Hypothalamus (tissue), 51 donors: ENCODE measurements at regions not wholly inside any gene's neighbourhood (a gene's known extent, or its start where the extent isn't known, plus 50 kb on each side); places are given as distances from the start of the nearest gene placed in this dataset.
"Not testable (repeated sequence)": the region's sequence is repeated elsewhere in the genome, so short reads cannot be mapped to it uniquely, and the experiment has no call there.

Experiments
- DNase-seq, 51 donors: peaks; one replicate each; lab custom pipeline; 2025; lab: John Stamatoyannopoulos, UW

DNA sequence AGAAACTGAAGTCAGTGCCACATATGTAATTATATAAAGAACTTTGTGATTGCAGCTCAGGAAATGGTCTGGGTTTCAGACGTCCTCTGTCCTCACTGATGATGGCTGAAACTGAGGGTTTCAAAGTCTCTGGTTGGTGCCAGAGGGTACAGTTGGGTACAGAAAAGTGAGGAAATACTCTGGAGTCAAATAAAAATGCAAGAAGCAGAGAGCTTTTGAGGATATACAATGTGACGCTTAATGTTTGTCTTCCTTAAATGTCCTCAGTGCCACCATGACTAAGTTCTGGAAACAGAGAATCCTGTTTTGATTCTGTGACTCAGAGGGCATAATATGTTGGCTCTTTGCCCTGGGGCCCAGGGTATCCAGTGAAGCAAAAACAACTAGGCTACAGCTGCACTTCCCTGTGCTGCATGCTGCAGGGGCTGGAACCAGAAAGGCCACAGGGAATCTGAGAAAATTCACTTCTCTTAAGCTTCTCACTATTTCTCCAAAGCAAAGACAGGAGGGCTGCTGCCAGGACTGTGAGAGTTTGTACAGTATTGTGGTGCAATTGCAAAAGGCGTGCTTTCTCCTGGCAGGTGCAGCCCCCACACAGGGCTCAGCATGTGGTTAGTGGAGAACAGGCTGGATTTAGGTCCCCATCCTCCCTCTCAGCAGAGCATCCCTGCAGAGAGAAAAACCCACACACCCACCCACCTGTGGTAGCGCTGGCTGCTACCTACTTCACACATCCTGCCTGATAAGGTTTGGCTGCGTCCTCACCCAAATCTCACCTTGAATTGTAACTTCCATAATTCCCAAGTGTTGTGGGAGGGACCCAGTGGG lies 169.5 kb upstream of the SVIL start:
- peak in 1 of 51 donors; percentile 2 for DNase-seq

- no peak for DNase-seq
Observed at GRCh38 chr10:29802171-29802570, 167.4 kb upstream of the SVIL start.

- DNase-seq = no peak
Observed at GRCh38 chr10:29798921-29799690, 164.3 kb upstream of the SVIL start.

DNA sequence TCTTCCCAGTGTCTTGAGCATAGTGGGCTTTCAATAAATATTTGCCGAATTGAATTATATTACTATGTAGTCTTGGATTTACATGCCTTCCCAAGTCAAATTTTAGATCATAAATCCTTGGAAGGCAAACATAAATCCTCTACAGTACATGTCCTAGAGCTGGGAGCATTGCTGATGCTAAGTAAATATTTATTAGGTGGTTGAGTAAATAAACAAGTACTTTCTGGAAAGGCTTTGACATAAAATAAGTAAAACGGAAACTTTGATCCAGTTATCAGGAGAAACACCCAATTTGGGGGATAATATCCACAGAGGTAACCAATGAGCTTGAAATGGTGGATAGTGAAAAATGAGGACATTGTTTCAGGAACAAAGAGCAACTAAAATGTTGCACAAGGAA lies 162.8 kb upstream of the SVIL start:
- DNase-seq = no peak

GRCh38 chr10:29795850-29796249 lies 161.1 kb upstream of the SVIL start:
- no peak for DNase-seq

- DNase-seq = no peak
Observed at GRCh38 chr10:29794776-29795611, 160.2 kb upstream of the SVIL start.

DNA sequence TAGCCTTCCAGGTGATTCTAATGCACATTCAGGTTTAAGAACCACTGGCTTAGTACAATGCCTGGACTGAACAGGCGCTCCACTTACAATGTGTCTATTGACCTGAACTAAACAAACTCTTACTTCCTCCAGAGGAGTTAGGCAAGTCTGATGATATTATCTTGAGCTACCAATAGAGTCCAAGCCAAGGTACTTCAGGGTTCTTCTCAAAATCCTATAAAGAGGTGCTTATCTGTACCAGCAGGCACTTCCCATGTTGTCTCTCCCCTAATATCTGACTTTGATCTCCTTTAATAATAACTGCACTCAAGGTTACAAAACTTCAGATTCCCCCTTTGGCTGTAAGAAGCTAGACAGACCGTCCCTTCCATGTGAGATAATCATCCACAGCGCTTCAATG lies 157.0 kb upstream of the SVIL start:
- no peak for DNase-seq

DNA sequence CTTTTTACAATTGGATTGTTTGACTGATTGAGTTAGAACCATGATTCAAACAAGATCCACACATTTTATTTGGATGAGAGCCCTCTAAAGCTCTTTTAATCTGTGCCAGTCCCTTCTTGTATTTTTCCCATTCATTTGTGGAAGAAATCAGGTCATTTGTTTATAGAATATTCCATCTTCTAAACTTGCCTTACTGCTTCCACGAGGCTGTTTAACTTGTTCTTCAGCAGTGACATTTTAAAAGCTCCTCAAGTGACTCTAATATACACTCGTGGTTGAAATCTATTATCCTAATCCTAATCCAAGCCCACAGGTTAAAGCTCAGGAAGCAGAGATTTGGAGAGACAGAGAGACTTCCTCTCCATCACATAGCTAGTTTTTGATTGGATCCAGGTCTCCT lies 155.4 kb upstream of the SVIL start:
- DNase-seq = no peak

DNA sequence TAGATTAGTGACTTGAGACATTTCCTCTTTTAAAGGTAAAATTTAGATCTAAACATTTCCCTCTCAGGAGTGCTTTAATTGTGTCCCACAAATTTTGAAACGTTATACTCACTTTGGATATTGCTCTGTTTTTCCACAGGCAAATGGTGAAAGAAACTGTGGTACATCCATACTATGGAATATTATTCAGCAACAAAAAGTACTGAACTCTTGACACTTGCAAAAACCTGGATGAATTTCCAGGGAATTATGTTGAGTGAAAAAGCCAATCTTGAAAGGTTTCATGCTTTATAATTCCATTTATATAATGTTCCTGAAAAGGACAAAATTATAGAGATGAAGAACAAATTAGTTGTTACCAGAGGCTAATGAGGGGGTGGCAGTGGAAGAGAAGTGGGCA lies 153.3 kb upstream of the SVIL start:
- DNase-seq = no peak

DNA sequence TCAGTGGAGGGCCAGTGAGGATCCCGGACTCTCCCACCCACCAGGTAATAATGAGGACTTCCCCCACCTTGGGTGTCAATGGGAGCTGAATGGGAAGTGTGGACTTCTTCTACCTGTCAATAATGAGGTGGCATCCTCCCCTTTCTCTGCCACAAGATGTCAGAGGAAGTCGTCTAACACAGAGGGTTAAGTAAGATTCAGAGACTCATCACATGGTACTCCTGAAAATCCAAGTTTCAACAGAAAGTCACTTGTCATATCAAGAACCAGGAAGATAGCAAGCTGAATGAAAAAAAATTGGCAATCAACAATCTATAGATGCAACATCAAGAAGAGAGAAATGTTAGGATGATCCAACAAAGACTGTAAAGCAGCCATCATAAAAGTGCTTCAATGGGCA lies 150.9 kb upstream of the SVIL start:
- DNase-seq = no peak

DNA sequence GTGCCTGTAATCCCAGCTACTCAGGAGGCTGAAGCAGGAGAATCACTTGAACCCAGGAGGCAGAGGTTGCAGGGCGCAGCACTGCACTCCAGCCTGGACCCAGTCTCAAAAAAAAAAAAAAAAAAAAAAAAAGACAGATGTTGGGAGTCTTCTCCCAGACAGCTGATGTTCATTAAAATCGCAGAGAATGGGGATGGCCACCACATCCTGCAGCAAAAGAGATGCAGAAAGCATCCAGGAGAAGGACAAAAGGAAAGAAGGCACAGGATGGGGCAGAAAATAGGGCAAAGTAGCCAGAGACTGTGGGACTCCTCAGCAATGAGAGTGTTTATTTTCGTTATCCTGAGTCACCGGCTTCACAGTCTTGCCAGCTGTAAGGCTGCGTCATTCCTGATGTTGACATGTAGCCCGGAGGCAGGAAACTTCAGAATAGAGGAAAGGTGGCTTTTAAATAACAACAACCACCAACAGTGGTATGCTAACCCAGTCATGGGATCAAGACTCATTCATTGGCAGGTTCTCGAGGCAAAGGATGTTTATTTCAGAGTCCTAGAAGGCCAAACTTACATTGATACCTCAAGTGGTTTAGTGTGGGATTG lies 149.5 kb upstream of the SVIL start:
- no peak for DNase-seq

DNA sequence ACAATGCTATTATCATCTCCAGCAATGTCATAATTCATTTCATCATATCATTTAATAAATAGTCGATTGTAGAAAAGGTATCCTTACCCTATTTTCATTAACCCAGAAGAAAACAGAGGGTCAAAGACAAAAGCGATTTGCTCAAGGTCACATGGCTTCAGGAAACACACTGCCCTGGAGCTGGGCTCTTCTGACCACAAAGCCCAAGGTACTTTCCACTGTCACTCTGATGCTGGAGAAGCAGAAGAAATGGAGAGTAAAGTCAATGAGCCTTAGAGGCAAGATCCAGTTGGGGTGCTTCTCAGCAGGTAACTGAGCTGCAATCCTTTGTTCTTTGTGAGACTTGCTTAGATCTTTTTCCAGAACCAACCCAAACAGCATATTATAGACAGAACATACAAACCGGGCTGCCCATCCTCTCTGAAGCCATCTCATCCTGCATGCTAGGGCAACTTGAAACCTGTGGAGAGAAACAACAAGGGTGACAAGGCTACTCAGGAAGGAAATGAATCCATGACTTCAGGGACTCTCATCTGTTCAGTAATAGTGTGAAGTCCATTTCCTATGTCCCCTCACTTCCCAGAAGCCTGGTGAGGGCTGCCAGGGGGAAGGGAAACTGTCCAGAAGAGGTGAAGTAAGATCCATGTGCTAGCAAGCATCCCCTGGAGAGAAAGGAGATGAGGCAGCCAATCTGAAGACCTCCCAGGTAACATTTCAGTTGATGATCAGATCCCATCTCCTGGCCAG lies 148.6 kb upstream of the SVIL start:
- DNase-seq = no peak

DNA sequence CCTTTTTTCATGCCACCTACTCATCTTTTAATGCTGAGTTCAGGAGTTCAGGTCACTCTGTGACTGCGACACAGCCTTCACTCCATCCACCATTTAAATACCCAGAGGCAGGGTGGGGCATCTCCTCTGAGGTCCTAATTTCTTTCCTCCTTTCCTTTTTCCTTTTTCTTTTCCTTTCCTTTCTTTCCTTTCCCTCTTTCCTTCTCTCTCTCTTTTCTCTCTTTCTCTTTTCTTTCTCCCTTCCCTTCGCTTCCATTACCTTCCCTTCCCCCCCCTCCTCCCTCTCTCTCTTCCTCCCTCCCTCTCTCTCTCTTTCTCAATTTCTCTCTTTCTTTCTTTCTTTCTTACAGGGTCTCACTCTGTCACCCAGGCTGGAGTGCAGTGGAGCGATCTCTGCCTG lies 145.9 kb upstream of the SVIL start:
- DNase-seq = no peak

GRCh38 chr10:29780096-29780495 lies 145.3 kb upstream of the SVIL start:
- no peak for DNase-seq

DNA sequence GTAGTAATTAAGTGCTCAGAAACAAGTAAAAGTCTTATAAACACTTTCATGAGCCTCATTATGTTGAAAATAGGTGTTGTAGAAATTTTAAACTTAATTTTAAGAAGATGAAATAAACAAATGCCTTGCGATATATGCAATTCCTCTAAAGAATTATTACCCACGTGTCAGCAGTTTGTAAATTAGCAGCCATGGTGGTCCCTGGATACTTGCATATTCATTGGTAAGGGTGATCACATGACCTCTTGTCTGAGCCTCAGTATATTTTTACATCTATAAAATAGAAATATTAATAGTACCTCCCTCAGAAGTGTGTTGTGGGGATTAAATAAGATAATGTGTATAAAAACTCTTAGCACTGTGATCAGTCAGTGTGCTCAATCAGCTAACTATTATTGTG lies 141.5 kb upstream of the SVIL start:
- DNase-seq = no peak

DNA sequence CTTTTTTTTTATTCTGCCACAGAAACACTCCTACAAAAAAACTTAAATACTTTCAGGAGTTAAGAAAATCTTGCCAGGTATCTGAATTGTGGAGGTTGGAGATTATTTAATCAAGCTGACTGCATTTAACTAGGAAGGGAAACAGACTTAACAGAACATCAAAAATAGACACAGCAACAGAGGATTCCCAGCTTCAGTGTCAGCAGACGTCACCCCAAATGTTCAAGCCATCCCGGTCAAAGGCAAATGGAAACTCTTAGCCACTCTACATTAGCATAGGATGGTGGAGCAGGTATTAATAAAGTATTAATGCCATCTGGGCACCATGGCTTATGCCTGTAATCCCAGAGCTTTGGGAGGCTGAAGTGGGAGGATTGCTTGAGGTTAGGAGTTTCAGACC lies 139.7 kb upstream of the SVIL start:
- DNase-seq = no peak

- DNase-seq = no peak
Observed at GRCh38 chr10:29773675-29774091, 138.9 kb upstream of the SVIL start.

DNA sequence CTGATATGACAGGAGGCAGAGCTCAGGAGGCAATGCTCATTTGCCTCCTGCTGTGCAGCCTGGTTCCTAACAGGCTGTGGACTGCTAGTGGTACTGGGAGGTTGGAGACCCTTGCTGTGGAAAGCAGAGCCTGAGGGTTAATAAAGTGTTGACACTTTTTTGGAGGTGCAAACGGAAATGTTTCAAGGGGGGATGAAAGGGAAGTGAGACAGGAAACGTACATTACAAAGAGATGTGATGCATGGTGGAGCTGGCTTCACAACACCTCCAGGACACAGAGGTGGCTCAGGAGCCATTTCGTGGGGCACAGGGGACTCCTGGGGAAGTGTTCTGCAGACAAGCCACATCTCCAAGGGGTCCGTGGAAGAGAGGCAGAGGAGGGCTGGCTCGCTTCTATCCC lies 137.6 kb upstream of the SVIL start:
- DNase-seq = no peak

- no peak for DNase-seq
Observed at GRCh38 chr10:29771376-29771775, 136.6 kb upstream of the SVIL start.

GRCh38 chr10:29769277-29769676 lies 134.5 kb upstream of the SVIL start:
- not testable (repeated sequence) for DNase-seq
